T-helper 2 cell treated with Interferon-gamma antibody and Interleukin-4, amounts not matched to agents 5 μg/mL and 100 μg/mL, for 36 hours (primary cell): ENCODE measurements at regions not wholly inside any gene's neighbourhood (a gene's known extent, or its start where the extent isn't known, plus 50 kb on each side); places are given as distances from the start of the nearest gene placed in this dataset.

Source experiments
- DNase-seq: peaks from one replicate; pipeline ENCODE4 v3.0.0; 2021; ENCODE audit warnings: low spot score
- H3K27ac Mint-ChIP-seq: one replicate; pipeline ENCODE4 v1.8.0; 2021; ENCODE audit warnings: mild to moderate bottlenecking, mixed read lengths
- H3K27me3 Mint-ChIP-seq: one replicate; pipeline ENCODE4 v1.8.0; 2021; ENCODE audit warnings: low read depth, mixed read lengths
- H3K36me3 Mint-ChIP-seq: one replicate; pipeline ENCODE4 v1.8.0; 2021; ENCODE audit warnings: low read depth, mixed read lengths
- H3K4me1 Mint-ChIP-seq: one replicate; pipeline ENCODE4 v1.8.0; 2021; ENCODE audit warnings: low read depth, mixed read lengths
- H3K4me3 Mint-ChIP-seq: one replicate; pipeline ENCODE4 v1.8.0; 2022; ENCODE audit warnings: mild to moderate bottlenecking, moderate library complexity, mixed read lengths
- H3K9me3 Mint-ChIP-seq: one replicate; pipeline ENCODE4 v1.8.0; 2021; ENCODE audit warnings: mixed read lengths

- Mint-ChIP-seq H3K9me3 (peaks cover 10% of the 10 kb centered on the region), H3K4me1 (no peaks in the 10 kb centered on the region), H3K27ac (no peak overlapping the region), H3K36me3 (no peaks in the 10 kb centered on the region), H3K27me3 (no peaks in the 10 kb centered on the region), H3K4me3 (no peak overlapping the region)
- no peak for DNase-seq
Measured at GRCh38 chr13:107586216-107586615, 629.1 kb downstream of the LIG4 start.

- Mint-ChIP-seq H3K9me3 (peaks cover 11% of the 10 kb centered on the region), H3K4me1 (no peaks in the 10 kb centered on the region), H3K36me3 (no peaks in the 10 kb centered on the region), H3K27me3 (no peaks in the 10 kb centered on the region), H3K27ac (no peak overlapping the region), H3K4me3 (no peak overlapping the region)
- DNase-seq = no peak
Measured at GRCh38 chr13:107585469-107586180, 629.7 kb downstream of the LIG4 start.

- Mint-ChIP-seq H3K27ac (no peak overlapping the region), H3K4me1 (no peaks in the 10 kb centered on the region), H3K27me3 (no peaks in the 10 kb centered on the region), H3K36me3 (no peaks in the 10 kb centered on the region), H3K4me3 (no peak overlapping the region), H3K9me3 (peaks cover 20% of the 10 kb centered on the region)
- no peak for DNase-seq
Measured at GRCh38 chr13:107582171-107582570, 633.2 kb downstream of the LIG4 start.

GRCh38 chr13:107580741-107581412 lies 634.5 kb downstream of the LIG4 start:
- Mint-ChIP-seq H3K4me1 (no peaks in the 10 kb centered on the region), H3K4me3 (no peak overlapping the region), H3K9me3 (peaks cover 20% of the 10 kb centered on the region), H3K27me3 (no peaks in the 10 kb centered on the region), H3K36me3 (no peaks in the 10 kb centered on the region), H3K27ac (no peak overlapping the region)
- DNase-seq = no peak

- Mint-ChIP-seq H3K27me3 (no peaks in the 10 kb centered on the region), H3K27ac (no peak overlapping the region), H3K4me3 (no peak overlapping the region), H3K4me1 (no peaks in the 10 kb centered on the region), H3K36me3 (no peaks in the 10 kb centered on the region), H3K9me3 (peaks cover 33% of the 10 kb centered on the region)
- no peak for DNase-seq
Measured at GRCh38 chr13:107576430-107576829, 638.9 kb downstream of the LIG4 start.

- H3K9me3 Mint-ChIP-seq = peaks cover 28% of the 10 kb centered on the region
- no peak for DNase-seq
- no peaks in the 10 kb centered on the region for H3K36me3 Mint-ChIP-seq
- no peaks in the 10 kb centered on the region for H3K4me1 Mint-ChIP-seq
- H3K4me3 Mint-ChIP-seq = no peak overlapping the region
- H3K27me3 Mint-ChIP-seq = no peaks in the 10 kb centered on the region
- H3K27ac Mint-ChIP-seq = no peak overlapping the region
Measured at GRCh38 chr13:107574517-107575210, 640.7 kb downstream of the LIG4 start.

GRCh38 chr13:107573184-107573583 lies 642.2 kb downstream of the LIG4 start:
- no peaks in the 10 kb centered on the region for H3K36me3 Mint-ChIP-seq
- H3K27ac Mint-ChIP-seq = no peak overlapping the region
- H3K4me1 Mint-ChIP-seq = no peaks in the 10 kb centered on the region
- H3K27me3 Mint-ChIP-seq = no peaks in the 10 kb centered on the region
- peaks cover 30% of the 10 kb centered on the region for H3K9me3 Mint-ChIP-seq
- DNase-seq = no peak
- H3K4me3 Mint-ChIP-seq = no peak overlapping the region

GRCh38 chr13:107572156-107572555 lies 643.2 kb downstream of the LIG4 start:
- DNase-seq = no peak
- H3K36me3 Mint-ChIP-seq = no peaks in the 10 kb centered on the region
- H3K4me3 Mint-ChIP-seq = no peak overlapping the region
- no peak overlapping the region for H3K27ac Mint-ChIP-seq
- H3K27me3 Mint-ChIP-seq = no peaks in the 10 kb centered on the region
- H3K4me1 Mint-ChIP-seq = no peaks in the 10 kb centered on the region
- H3K9me3 Mint-ChIP-seq = peaks cover 25% of the 10 kb centered on the region

GRCh38 chr13:107568181-107568580 lies 647.2 kb downstream of the LIG4 start:
- H3K27me3 Mint-ChIP-seq = no peaks in the 10 kb centered on the region
- H3K36me3 Mint-ChIP-seq = no peaks in the 10 kb centered on the region
- DNase-seq = no peak

GRCh38 chr13:107563099-107563925 lies 652.0 kb downstream of the LIG4 start:
- no peaks in the 10 kb centered on the region for H3K27me3 Mint-ChIP-seq
- no peak overlapping the region for H3K4me3 Mint-ChIP-seq
- no peaks in the 10 kb centered on the region for H3K4me1 Mint-ChIP-seq
- no peak overlapping the region for H3K27ac Mint-ChIP-seq
- no peaks in the 10 kb centered on the region for H3K9me3 Mint-ChIP-seq
- no peaks in the 10 kb centered on the region for H3K36me3 Mint-ChIP-seq
- no peak for DNase-seq

More at GRCh38 chr13:107568181-107568580, 647.2 kb downstream of the LIG4 start:
- H3K27ac Mint-ChIP-seq = no peak overlapping the region
- H3K4me3 Mint-ChIP-seq = no peak overlapping the region
- H3K9me3 Mint-ChIP-seq = peaks cover 9% of the 10 kb centered on the region
- H3K4me1 Mint-ChIP-seq = no peaks in the 10 kb centered on the region

- DNase-seq = no peak
- no peak overlapping the region for H3K27ac Mint-ChIP-seq
- no peak overlapping the region for H3K4me3 Mint-ChIP-seq
- H3K4me1 Mint-ChIP-seq = no peaks in the 10 kb centered on the region
- H3K36me3 Mint-ChIP-seq = no peaks in the 10 kb centered on the region
- no peaks in the 10 kb centered on the region for H3K27me3 Mint-ChIP-seq
- no peaks in the 10 kb centered on the region for H3K9me3 Mint-ChIP-seq
Measured at GRCh38 chr13:107562203-107562602, 653.1 kb downstream of the LIG4 start.

GRCh38 chr13:107554460-107554859 lies 660.9 kb downstream of the LIG4 start:
- no peak for DNase-seq
- Mint-ChIP-seq H3K9me3 (peaks cover 4% of the 10 kb centered on the region), H3K27ac (no peak overlapping the region), H3K4me1 (no peaks in the 10 kb centered on the region), H3K36me3 (no peaks in the 10 kb centered on the region), H3K4me3 (no peak overlapping the region), H3K27me3 (no peaks in the 10 kb centered on the region)

- Mint-ChIP-seq H3K4me1 (no peaks in the 10 kb centered on the region), H3K4me3 (no peak overlapping the region), H3K27me3 (no peaks in the 10 kb centered on the region), H3K36me3 (no peaks in the 10 kb centered on the region), H3K27ac (no peak overlapping the region), H3K9me3 (peaks cover 4% of the 10 kb centered on the region)
- DNase-seq = no peak
Measured at GRCh38 chr13:107553838-107554237, 661.5 kb downstream of the LIG4 start.

GRCh38 chr13:107551521-107551920 lies 663.8 kb downstream of the LIG4 start:
- Mint-ChIP-seq H3K27me3 (no peaks in the 10 kb centered on the region), H3K4me3 (no peak overlapping the region), H3K4me1 (no peaks in the 10 kb centered on the region), H3K27ac (no peak overlapping the region), H3K36me3 (no peaks in the 10 kb centered on the region), H3K9me3 (peaks cover 2% of the 10 kb centered on the region)
- no peak for DNase-seq
